M059J (cell line): ENCODE measurements at regions not wholly inside any gene's neighbourhood (a gene's known extent, or its start where the extent isn't known, plus 50 kb on each side); places are given as distances from the start of the nearest gene placed in this dataset.

Experiments
- DNase-seq: peaks from one replicate; pipeline ENCODE4 v3.0.0-alpha.2; 2012; ENCODE audit warnings: low read depth

DNA sequence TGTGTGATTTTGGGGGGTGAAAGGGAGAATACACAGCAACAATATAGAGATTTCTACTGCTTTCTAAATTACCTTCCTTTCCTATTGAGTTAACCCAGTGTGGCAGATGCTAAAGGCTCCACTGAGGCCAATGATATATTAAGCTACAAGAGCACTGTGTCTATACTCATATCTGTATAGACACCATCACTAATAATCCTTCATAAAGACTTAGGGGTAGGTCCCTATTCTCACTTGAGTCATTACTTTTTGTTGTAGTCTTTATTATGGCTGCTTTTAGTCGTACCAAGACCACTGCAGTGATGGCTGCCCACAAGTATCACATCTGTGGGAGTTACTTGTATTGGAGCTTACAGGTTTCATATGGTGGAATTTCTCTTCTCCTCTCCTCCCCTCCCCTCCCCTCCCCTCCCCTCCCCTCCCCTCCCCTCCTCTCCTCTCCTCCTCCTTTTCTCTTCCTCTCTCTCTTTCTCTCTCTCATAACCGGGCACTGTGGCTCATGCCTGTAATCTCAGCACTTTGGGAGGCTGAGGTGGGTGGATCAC, 637.6 kb downstream of the ADCYAP1 start:
- DNase-seq: no peak

DNA sequence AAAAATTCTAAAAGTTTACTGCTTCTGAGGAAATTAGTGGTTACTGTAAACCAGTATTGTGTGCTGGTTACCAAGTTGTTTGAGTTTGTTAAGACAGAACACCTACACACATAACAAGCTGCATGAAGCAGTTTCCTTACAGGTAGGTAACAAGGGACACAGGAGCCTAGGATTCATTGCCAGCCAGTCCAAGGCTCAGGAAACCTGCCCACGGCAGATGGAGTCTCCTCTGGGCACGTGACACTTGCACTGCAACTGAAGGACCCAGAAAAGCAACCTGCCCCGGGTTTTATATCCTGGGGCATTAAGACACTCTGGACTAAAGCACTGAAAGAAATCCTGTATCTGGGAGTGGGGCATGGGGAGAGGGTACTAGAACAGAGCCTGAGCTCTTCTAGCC, 639.3 kb downstream of the ADCYAP1 start:
- no peak for DNase-seq

DNA sequence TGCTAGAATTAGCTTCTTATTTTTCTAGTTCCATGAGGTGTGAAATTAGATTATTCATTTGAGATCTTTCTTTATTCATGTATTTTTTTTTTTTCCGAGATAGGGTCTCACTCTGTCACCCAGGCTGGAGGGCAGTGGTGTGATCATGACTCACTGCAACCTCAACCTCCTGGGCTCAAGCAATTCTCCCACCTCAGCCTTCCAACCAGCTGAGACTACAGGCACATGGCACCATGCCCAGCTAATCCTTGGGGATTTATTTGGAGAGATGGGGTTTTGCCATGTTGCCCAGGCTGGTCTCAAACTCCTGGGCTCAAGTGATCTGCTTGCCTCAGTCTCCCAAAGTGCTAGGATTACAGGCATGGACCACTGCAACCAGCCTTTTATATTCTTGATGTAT, 653.0 kb downstream of the ADCYAP1 start:
- peak; percentile 18 for DNase-seq

DNA sequence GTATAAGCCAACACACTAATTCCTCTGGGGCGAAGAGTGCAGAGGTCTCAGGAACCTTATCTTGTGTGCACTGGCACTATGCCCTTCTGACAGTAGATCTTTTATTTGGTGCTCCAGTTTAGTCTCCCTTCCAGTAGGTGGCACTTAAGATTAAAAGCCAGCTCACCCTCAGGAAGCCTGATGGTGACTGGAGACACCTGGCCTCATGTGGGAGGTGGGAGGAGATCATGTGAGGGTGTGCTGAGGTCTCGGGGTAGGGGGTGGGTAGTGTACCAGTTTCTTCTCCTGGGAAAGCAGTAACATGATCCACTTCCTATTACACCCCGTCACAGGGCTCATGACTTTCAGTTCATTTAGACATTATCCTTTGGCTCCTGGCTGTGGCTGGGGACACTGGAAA, 654.9 kb downstream of the ADCYAP1 start:
- peak; percentile 3 for DNase-seq

DNA sequence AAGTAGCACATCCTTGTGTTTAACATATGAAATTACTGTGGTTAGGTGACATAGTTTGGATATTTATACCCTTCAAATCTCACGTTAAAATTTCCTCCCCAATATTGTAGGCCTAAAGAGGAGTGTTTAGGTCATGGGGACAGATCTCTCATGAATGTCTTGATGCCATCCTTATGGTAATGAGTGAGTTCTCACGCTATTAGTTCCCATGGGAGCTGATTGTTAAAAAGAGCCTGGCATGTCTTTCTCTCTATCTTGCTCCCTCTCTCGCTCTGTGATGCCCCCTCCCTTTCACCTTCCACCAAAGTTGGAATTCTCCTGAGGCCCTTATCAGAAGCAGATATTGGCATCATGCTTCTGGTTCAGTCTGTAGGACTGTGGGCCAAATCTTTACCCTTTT, 660.1 kb downstream of the ADCYAP1 start:
- peak; percentile 2 for DNase-seq

DNA sequence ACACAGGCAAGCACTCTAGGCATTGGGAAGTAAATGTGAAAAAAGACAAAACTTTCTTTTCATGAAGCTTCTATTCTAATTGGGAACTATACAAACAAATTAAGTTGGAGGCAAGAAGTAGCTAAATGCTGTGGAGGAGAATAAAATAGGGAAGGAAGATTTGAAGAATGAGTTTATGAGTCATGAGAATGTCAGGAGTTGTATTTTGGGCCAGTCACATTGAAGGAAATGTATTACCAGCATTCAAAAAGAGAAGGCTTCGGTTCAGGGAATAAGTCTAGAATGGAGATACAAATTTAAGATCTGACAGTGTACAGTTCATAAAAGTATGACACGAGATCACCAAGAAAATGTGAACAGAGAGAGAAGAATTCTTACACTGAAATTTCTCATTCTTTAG, 666.5 kb downstream of the ADCYAP1 start:
- no peak for DNase-seq

DNA sequence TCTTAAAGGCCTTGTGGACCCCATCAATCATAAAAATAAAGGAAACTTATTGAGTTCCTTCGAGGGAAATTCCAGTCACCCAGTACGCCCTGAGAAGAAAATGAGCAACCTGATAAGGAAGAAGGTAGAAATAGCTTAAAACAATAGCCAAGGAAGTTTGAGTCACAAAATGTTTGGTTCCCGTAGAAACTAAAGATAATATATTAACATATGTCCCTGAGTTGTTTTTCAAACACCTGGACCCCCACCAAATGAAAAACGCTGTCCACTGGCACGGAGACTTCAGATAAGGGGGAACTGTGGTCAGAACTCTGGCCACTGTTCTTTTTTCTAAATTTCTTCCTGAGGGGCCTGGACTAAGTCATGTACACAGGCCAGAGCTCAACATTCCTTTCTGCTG, 669.1 kb downstream of the ADCYAP1 start:
- no peak for DNase-seq

DNA sequence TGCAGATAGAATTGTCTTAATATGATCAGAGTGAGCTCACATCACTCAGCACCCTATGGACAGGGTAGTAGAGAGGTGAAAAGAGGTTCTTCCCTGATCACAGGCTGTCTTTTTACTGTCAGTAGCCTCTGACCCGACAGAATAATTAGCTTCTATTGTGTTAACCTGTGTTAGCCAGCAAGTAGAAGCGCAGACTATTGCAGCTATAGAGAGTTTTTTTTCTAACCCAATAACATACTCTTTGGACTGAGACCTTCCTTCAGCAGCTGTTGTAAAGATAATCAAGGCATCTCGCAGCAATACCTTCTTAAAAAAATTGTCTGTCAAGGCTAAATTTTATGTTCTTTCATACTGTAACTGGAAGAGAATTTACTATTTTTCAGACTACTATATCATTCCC, 670.4 kb downstream of the ADCYAP1 start:
- no peak for DNase-seq

DNA sequence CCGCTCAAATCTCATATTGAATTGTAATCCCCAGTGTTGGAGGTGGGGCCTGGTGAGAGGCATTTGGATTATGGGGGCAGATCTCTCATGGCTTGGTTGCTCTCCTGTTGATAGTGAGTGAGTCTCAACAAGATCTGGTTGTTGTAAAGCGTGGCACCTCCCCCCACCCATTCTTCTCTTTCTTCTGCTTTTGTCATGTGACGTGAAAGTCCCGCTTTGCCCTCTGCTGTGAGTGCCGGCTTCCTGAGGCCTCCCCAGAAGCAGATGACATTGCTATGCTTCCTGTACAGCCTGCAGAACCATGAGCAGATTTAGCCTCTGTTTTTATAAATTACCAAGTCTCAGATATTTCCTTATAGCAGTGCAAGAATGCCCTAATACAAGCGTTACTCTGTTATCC, 673.8 kb downstream of the ADCYAP1 start:
- no peak for DNase-seq

DNA sequence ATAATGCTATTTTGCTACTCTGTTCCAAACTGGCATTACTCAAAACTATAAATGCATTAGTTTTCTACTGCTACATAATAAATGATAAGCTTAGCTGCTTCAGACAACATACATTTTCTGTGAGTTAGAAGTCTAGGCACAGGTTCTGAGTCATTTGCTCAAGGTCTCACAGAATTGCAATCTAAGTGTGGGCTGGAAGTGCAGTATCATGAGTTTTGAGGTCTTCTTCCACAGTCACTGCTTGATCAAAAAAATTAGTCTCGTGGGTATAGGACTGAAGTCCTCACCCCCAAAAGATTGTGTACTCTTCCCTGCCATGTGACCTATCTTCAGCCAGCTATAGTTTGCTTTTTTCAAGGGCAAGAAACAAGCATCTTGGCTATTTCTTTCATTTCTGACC, 676.9 kb downstream of the ADCYAP1 start:
- no peak for DNase-seq

DNA sequence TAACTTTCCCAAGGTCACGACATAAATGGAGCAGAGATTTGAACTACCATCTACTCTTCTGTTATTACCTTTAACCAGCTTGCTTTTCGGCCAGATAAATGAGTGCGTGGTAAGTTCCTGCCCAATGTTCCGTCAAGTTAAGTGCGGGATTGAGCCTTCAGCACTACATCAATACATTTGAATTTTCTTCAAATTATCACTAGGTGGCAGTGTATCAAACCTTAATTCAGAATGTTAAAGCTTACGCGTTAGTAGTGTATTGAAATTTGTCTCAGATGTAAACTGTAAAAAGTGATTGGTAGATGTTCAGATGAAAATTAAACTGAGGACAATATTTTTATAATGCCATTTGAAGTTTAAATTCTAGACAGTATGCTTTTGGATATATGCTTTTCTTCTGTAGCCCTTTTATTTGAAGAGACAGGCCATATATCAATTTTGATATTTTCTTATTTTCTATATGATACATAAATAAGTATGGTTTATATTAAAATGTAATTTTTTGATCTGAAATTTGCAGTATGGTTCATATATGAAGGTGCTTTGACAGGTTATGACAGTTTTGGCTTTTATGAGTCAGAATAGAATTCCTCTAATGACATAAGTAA, 681.3 kb downstream of the ADCYAP1 start:
- DNase-seq: peak; percentile 25

DNA sequence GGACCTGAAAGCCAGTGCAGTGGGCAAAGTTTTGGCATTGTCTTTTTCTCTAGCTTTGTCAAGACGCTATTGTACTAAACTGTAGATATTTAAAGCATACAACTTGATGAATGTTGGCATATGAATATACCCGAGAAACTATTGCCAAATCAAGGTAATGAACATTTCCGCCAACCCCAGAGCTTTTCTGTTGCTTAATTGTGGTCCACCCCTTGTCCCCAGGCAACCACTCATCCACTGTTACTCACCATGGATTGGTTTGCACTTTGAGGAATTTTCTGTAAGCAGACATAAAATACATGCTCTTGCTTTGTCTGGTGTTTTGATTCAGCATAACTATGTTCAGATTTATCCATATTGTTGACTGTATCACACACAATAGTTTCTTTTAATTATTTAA, 688.4 kb downstream of the ADCYAP1 start:
- DNase-seq: peak; percentile 0

DNA sequence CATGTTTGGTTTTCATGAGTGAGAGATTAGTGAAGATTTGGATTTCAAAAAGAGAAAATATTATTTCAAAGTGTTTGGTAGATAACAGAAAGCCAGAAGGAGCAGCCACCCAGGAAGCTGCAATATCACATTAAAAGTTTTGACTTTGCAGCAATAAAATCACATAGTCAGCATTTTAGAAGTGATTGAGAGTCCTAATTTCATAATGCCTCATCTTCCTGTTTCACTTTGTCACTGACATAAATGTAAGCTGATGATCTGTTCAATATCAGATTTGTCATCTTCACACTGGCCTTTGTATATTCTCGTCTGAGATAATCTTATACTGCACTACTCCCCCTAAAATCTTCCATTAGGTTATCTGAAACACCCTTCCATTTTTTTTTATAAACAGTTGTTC, 690.5 kb downstream of the ADCYAP1 start:
- no peak for DNase-seq

DNA sequence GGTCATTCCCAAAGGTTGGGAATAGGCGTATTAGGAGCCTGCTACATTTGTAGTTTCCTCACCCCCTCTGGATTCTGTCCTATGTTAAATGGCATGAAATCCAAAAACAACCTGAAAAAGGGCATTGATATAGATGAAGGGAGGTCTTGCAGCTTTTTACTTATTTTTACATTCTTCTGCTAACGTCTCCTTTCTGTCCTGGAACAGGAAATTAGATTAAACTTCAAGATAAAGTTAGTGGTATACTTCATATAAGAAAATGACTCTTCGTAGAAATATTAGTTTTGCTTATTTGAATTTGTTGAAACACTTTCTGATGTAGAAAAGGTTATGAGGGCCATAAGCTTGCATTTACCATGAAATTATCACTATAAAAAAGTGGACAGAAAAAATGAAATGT, 694.5 kb downstream of the ADCYAP1 start:
- DNase-seq: no peak

DNA sequence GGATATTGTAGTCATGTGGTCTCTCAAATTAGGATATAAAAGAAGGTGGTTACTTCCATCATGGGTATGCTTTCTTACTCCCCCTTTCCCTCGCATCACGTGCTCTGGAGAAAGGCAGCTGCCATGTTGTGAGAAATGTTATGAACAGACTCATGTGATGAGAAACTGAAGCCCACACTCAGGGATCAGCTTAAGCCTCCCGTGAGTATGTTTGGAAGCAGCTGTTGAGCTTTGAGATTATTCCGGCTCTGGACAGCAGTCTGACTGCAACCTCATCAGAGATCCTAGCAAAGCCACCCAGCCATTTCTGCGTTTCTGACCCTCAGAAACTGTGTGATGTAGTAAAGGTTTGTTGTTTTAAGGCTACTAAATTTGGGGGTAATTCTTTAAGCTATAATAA, 700.1 kb downstream of the ADCYAP1 start:
- no peak for DNase-seq

DNA sequence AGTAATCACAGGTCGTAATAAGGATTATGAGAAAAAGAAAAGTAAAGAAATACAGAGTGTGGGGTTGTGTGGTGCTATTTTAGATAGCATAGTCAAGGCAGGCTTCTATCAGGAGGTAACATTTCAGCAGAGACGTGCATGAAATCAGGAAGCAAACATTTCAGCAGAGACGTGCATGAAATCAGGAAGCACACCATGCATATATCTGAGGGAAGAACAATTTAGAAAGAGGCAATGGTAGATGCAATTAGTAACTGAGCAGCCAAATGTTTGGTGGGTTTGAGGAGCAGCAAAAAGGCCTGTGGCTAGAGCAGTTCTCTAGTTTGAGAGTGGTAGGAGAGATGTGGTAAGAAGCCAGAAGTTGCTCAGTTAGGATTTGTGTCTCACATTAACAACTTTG, 713.7 kb downstream of the ADCYAP1 start:
- no peak for DNase-seq

DNA sequence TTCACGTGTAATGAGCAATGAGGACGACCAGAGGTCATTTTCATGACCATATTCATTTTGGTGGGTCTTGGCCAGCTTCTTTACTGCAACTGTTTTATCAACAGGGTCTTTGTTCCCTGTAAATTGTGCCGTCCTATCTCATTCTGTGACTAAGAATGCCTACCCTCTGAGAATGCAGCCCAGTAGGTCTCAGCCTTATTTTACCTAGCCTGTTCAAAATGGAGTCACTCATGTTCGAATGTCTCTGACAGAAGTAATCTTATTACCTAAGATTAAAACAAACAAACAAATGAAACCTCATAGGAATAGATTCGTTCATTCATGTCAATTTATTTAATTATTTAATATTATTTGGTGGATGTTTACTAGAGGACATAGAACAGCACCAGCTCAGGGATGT, 714.8 kb downstream of the ADCYAP1 start:
- DNase-seq: no peak

DNA sequence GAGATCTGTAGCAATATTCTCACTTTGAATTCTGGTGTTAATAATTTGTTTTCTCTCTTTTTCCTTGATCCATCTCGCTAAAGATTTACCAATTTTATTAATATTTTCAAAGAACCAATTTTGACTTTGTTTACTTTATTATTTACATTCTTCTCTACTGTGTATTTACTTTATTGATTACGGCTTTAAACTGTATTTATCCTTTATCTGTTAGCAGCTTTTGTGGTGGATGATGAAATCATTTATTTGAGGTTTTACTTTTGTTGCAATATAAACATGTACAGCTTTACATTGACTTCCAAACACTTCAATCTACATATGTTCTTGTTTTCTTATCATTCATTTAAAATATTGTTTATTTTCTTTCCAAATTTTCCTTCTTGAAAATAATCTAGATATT, 719.9 kb downstream of the ADCYAP1 start:
- DNase-seq: no peak

DNA sequence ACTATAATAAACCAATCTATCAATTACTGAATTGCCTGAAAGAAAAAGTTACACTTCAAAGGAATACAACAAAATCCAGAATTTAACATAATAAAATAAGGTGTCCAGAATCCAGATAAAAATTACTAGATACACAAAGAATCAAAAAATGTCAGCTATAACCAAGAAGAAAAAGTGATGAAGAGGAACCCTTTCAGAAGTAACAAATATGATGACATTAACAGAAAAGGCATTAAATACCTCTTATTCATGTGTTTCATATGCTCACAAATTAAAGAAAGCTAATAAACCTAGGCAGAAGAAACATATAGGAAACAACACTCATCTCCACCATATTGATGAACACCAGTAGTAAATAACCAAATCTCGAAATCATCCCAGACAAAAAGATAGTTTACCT, 722.8 kb downstream of the ADCYAP1 start:
- no peak for DNase-seq

DNA sequence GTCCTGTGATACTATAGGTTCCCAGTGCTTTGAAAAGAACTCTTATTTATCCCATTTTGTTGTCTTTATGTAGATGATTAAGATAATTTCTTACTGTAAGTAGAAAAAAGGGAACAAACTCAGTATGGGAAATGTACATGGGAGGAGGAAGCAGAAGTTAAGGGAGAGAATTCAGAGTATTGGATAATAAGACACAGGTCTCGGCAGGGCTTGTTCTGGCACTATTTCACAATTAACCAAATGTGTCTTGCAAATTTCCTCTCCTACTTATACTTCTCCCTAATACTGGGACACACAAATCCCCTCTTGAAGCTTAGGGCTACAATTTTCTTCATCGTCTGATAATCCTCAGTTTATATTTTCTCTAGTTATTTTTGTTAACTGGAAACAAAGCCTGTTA, 744.0 kb downstream of the ADCYAP1 start:
- DNase-seq: no peak

DNA sequence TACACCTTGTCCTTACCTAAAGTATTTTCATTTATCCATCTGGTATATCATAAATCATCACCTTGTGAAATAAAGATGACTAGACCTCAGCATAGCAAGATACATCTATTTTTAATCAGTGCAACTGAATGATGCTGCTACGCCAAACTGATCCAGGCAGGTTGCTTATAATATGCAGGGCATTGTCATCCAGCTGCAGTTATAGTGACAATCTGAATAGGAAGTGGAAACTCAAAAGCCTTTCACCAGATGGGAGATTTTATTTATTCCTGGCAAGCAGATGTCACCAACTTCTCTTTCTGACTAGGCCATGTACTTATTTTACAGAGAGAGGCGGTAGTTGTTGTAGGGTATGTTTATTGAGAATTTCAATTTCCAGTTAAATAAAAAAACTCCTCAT, 747.3 kb downstream of the ADCYAP1 start:
- no peak for DNase-seq

DNA sequence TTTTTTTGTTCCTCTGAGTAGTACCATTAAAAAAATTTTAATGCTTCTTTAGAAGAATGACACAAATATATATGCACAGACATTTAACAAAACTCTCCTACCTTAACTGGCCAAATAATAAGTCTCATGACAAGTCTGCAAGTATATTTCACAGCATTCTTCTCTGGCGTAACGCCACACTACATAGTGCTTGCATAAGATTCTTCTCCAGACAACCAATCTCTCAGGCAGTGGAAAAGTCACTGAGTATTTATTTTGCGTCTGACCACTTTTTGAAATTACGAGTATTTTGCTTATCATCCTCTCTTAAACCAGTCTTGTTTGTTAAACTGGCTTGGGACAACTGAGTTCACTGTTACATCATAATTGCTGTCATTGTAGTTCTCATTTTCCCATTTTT, 749.2 kb downstream of the ADCYAP1 start:
- no peak for DNase-seq

DNA sequence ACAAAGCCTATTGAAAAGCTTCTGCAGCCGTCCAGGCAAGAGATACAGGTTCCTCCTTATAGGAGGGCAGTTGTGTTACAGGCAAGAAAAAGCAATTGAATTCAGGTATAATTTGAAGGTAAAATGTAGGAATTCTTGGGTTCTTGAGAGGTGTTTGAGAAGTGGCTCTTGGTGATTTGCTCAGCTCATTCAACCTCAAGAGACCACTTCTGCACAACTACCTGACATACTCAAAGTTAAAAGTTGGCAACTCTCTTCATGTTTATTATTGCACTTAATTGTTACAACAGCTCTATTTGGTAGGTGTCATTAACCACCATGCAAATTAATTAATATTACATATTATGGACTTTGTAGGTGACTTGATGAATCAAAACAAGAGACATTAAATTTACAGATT, 753.2 kb downstream of the ADCYAP1 start:
- no peak for DNase-seq

DNA sequence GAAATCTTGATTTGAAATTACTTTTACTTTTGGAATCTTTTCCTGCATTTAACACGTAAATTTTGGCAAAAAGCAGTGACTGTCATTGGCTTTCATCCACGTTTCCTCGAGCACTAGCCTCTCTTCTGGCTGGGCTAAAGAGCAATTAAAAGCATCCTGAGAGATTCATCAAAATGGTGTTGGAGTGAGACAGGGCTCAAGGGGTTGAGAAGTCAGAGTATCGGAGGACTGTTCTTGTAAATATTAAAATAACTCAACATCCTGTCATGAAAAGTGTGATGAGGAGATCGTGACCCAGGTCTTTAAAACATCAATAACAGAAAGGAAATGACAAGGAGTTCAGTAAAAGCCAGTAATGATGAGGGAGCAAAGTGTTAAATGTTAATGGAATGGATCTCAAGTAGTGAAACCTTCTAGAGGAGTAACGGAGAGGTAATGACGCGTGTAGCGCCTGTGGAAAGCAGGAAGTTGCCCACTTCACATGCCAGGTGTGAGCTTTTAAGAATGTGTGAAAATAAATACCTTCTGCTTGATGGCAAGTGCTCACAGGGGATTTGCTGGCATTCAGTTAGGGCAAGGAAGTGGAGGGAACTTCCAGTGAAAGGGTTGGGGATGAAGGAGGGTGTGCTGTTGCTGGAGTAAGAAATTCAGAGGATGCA, 754.4 kb downstream of the ADCYAP1 start:
- DNase-seq: no peak
